Transverse colon (tissue), 4 donors: ENCODE measurements at regions not wholly inside any gene's neighbourhood (a gene's known extent, or its start where the extent isn't known, plus 50 kb on each side); places are given as distances from the start of the nearest gene placed in this dataset.

Experiments used
- CTCF ChIP-seq, 5 experiments: fragments of 200-600 bp in 3 of 5; fragments of 450-650 bp in 2 of 5; sonication (generic) in 3 of 5; IDR thresholded peaks; 1 replicate in 2 of 5; 2 replicates in 3 of 5; pipeline ENCODE4 v1.5.1; 2016 to 2017; ENCODE audit warnings: antibody characterized with exemption in 5 of 5, inconsistent platforms in 3 of 5, mild to moderate bottlenecking in 2 of 5, moderate library complexity in 1 of 5
- EP300 ChIP-seq: sonication (generic); formaldehyde crosslinking; IDR thresholded peaks from one replicate; pipeline ENCODE4 v1.6.1; 2017; ENCODE audit warnings: antibody characterized with exemption, low read depth
- POLR2A ChIP-seq: fragments of 450-650 bp; IDR thresholded peaks from one replicate; pipeline ENCODE4 v1.6.1; 2016; ENCODE audit warnings: antibody characterized with exemption, mild to moderate bottlenecking, moderate library complexity
- POLR2AphosphoS5 ChIP-seq, 3 donors: sonication (generic); formaldehyde crosslinking; IDR thresholded peaks; one replicate each; pipeline ENCODE4 v1.6.1; 2016; ENCODE audit warnings: antibody characterized with exemption in 3 of 3

GRCh38 chr9:83138422-83139135 is 75.6 kb upstream of the RASEF start:
- TF ChIP-seq CTCF (IDR thresholded peaks at IDR 0.05) (no peak), POLR2A (no peak), POLR2AphosphoS5 (IDR thresholded peaks at IDR 0.05) (no peak), EP300 (no peak)
